ENCODE measurements at regions not wholly inside any gene's neighbourhood (a gene's known extent, or its start where the extent isn't known, plus 50 kb on each side); places are given as distances from the start of the nearest gene placed in this dataset.
"Not testable (repeated sequence)": the region's sequence is repeated elsewhere in the genome, so short reads cannot be mapped to it uniquely, and the experiment has no call there.

DNA sequence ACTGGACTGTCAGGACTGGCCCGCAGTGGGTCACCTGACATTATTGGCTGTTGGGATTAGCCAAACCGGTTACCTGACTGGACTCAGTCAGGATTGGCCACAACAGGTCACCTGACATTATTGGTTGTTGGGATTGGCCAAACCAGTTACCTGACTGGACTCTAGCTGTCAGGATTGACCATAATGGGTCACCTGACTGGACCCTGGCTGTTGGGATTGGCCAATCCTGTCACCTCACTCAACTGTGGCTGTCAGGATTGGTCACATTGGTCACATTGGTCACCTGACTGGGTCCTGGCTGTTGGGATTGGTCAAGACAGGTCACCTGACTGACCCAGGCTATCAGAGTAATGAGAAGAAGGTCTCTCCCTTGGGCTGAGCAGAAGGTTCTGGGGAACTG is 207.7 kb upstream of the SDK2 start:
- intact Hi-C loops (cut with DNase I) = no loop called here

DNA sequence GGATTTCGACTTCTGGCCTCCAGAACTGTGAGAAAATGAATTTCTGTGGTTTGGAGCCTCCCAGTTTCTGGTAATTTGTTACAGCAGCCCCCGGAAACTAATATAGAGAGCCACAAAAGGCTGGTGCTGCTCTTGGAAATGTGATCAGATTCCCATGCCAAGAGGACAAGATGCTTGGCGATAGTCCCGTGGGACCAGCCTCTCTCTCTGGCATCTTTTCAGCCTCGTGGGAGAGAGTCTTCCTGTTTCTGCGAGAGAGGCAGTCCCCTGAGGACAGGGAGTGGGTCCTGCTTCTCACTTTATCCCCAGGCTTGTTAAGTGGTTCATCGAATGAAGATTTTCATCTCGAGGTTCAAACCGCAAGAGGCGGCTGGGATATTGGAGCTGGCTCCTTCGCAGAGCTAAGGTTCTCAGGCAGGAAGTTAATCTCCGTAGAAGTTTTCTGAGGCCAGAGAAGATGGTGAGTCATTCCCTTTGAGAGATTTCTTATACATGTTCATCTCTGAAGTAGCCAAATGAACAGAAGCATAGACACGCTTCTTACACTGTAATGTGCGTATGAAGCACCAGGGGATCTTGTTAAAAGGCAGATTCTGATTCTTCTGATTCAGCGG is 211.6 kb upstream of the SDK2 start:
- H3K4me1 ChIP-seq = no peaks in the 10 kb centered on the region
- no peak overlapping the region for H3K4me3 ChIP-seq
- no peaks in the 10 kb centered on the region for H3K36me3 ChIP-seq
- no peak for DNase-seq (ENCODE audit: low spot score in 2 of 2)
- no peaks in the 10 kb centered on the region for H3K27me3 ChIP-seq
- no peak overlapping the region for H3K27ac ChIP-seq
- intact Hi-C loops (cut with DNase I) = no loop called here
- TF ChIP-seq, protein P1, sequence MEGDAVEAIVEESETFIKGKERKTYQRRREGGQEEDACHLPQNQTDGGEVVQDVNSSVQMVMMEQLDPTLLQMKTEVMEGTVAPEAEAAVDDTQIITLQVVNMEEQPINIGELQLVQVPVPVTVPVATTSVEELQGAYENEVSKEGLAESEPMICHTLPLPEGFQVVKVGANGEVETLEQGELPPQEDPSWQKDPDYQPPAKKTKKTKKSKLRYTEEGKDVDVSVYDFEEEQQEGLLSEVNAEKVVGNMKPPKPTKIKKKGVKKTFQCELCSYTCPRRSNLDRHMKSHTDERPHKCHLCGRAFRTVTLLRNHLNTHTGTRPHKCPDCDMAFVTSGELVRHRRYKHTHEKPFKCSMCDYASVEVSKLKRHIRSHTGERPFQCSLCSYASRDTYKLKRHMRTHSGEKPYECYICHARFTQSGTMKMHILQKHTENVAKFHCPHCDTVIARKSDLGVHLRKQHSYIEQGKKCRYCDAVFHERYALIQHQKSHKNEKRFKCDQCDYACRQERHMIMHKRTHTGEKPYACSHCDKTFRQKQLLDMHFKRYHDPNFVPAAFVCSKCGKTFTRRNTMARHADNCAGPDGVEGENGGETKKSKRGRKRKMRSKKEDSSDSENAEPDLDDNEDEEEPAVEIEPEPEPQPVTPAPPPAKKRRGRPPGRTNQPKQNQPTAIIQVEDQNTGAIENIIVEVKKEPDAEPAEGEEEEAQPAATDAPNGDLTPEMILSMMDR (IDR thresholded peaks at IDR 0.05) = no peak
- no peaks in the 10 kb centered on the region for H3K9me3 ChIP-seq

More for the DNA sequence above, 207.7 kb upstream of the SDK2 start:
- TF ChIP-seq, protein P1 (IDR thresholded peaks at IDR 0.05) = no peak
- Histone ChIP-seq H3K9me3 (no peaks in the 10 kb centered on the region), H3K4me1 (no peaks in the 10 kb centered on the region), H3K27me3 (no peaks in the 10 kb centered on the region), H3K36me3 (no peaks in the 10 kb centered on the region), H3K27ac (no peak overlapping the region), H3K4me3 (no peak overlapping the region)
- DNase-seq (ENCODE audit: low spot score in 2 of 2) = no peak

DNA sequence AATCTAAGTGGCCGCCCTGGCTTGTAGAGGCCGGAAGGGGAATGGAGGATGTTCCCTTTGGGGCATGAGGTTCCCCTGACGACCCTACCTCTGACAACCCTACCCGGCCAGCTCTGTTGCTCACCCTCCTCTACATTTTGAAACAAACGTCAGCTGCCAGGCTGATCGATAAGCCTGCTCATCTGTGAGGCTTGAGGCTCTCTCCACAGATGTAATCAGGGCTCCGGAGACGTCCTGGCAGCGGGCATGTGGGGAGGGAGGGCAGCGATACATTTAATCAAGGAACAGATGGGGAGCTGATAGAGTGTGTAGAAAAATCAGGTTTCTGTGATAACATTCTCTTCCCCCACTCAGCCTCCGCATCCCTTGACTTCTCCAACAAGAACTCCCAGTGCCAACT is 212.3 kb upstream of the SDK2 start:
- DNase-seq (ENCODE audit: low spot score in 2 of 2) = no peak

DNA sequence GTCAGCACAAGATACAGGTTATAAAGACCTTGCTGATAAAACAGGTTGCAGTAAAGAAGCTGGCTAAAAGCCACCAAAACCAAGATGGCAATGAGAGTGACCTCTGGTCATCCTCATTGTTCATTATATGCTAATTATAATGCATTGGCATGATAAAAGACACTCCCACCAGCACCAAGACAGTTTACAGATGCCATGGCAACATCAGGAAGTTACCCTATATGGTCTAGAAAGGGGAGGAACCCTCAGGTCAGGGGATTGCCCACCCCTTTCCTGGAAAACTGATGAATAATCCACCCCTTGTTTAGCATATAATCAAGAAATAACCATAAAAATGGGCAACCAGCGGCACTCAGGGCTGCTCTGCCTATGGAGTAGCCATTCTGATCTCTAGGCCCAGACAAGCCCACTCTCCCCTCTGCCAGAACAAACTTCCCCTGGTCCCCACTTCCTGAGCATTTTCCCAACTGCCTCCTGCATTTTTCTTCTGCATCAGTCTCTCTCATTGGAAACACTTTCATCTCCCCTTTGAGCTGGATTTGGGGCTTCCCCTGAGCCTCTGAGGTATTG is 215.3 kb upstream of the SDK2 start:
- H3K27ac ChIP-seq; DNase-seq (ENCODE audit: low spot score in 2 of 2); intact Hi-C loops (cut with DNase I); H3K4me3 ChIP-seq; H3K4me1 ChIP-seq; H3K9me3 ChIP-seq; H3K36me3 ChIP-seq; H3K27me3 ChIP-seq: not testable (repeated sequence)

More for the DNA sequence above, 212.3 kb upstream of the SDK2 start:
- H3K27ac ChIP-seq = no peak overlapping the region
- TF ChIP-seq, protein P1 (IDR thresholded peaks at IDR 0.05) = no peak
- intact Hi-C loops (cut with DNase I) = no loop called here
- H3K36me3 ChIP-seq = no peaks in the 10 kb centered on the region
- no peaks in the 10 kb centered on the region for H3K9me3 ChIP-seq
- no peak overlapping the region for H3K4me3 ChIP-seq
- H3K27me3 ChIP-seq = no peaks in the 10 kb centered on the region
- H3K4me1 ChIP-seq = no peaks in the 10 kb centered on the region

DNA sequence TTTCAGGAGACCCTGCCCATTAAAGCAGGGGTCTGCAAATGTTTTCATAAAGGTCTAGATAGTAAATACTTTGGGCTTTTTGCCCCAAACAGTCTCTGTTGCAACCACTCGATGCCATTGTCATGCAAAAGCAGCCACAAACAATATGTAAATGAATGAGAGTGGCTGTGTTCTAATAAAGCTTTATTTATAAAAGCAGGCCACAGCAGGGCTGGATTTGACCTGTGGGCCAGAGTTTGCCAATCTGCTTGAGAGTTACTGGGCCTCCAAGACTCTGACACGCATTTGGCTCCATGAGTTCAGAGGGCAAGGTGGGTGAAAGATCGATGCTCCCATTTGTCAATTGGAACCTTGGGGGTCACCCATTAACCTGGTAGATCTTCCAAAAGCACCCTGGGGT is 217.3 kb upstream of the SDK2 start:
- H3K27ac ChIP-seq = no peak overlapping the region
- intact Hi-C loops (cut with DNase I) = no loop called here
- DNase-seq (ENCODE audit: low spot score in 2 of 2) = no peak
- H3K9me3 ChIP-seq = no peaks in the 10 kb centered on the region
- TF ChIP-seq, protein P1 (IDR thresholded peaks at IDR 0.05) = no peak
- no peaks in the 10 kb centered on the region for H3K36me3 ChIP-seq
- H3K27me3 ChIP-seq = no peaks in the 10 kb centered on the region
- H3K4me1 ChIP-seq = no peaks in the 10 kb centered on the region
- H3K4me3 ChIP-seq = no peak overlapping the region

DNA sequence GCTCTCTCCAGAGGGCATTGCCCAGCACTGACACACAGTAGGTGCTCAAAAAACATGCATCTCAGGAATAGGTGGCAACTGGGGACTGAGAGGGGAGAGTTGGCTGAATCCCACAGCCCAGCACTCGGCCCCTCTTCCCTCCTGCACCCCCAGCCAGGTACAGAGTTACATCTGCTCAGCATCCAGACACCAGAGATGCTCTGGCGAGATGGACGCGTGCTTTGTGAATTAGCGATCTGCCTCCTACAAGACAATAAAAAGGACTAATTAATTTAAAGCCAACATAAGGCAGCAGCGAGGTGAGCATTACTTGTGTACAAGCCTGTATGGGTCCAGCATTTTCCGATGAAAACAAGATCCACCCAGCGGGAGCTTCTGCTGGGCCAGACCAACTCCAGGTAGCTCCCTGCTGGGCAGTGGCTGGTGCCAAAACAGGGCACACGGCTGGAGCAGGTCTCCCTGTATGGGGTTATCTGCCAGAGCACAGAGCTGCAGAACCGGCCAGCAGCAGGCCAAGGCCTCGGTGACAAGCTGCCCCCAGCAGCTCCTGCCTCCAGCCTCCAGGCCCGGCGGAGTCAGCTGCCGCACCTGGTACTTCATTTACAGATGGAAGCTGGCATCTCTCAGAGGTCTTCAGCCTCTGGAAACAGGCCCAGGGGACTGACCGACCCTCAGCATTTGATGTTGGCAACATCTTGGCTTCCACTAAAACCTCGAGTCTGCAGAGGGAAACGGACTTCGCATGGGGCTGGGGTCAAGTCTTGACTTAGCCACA is 219.7 kb upstream of the SDK2 start:
- intact Hi-C loops (cut with DNase I) = no loop called here
- Histone ChIP-seq H3K27ac (no peak overlapping the region), H3K27me3 (no peaks in the 10 kb centered on the region), H3K9me3 (no peaks in the 10 kb centered on the region), H3K4me1 (no peaks in the 10 kb centered on the region), H3K4me3 (no peak overlapping the region), H3K36me3 (no peaks in the 10 kb centered on the region)
- no peak for DNase-seq (ENCODE audit: low spot score in 2 of 2)
- TF ChIP-seq, protein P1 (IDR thresholded peaks at IDR 0.05) = no peak
